ENCODE measurements at regions not wholly inside any gene's neighbourhood (a gene's known extent, or its start where the extent isn't known, plus 50 kb on each side); places are given as distances from the start of the nearest gene placed in this dataset.

- no peak for DNase-seq (ENCODE audit: low read depth)
- TF ChIP-seq, protein P1, sequence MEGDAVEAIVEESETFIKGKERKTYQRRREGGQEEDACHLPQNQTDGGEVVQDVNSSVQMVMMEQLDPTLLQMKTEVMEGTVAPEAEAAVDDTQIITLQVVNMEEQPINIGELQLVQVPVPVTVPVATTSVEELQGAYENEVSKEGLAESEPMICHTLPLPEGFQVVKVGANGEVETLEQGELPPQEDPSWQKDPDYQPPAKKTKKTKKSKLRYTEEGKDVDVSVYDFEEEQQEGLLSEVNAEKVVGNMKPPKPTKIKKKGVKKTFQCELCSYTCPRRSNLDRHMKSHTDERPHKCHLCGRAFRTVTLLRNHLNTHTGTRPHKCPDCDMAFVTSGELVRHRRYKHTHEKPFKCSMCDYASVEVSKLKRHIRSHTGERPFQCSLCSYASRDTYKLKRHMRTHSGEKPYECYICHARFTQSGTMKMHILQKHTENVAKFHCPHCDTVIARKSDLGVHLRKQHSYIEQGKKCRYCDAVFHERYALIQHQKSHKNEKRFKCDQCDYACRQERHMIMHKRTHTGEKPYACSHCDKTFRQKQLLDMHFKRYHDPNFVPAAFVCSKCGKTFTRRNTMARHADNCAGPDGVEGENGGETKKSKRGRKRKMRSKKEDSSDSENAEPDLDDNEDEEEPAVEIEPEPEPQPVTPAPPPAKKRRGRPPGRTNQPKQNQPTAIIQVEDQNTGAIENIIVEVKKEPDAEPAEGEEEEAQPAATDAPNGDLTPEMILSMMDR (IDR thresholded peaks at IDR 0.05; ENCODE audit: insufficient read depth, low read depth, low read length): no peak
These were observed 54.0 kb upstream of the RBFOX1 start for GRCh38 chr16:7278636-7279035.

GRCh38 chr16:7272567-7273158 is 60.0 kb upstream of the RBFOX1 start:
- no peak for DNase-seq (ENCODE audit: low read depth)
- H3K4me3 ChIP-seq (ENCODE audit: low read depth, low read length): no peak overlapping the region
- TF ChIP-seq, protein P1 (IDR thresholded peaks at IDR 0.05; ENCODE audit: insufficient read depth, low read depth, low read length): no peak

More at GRCh38 chr16:7278636-7279035, 54.0 kb upstream of the RBFOX1 start:
- no peak overlapping the region for H3K4me3 ChIP-seq (ENCODE audit: low read depth, low read length)

DNA sequence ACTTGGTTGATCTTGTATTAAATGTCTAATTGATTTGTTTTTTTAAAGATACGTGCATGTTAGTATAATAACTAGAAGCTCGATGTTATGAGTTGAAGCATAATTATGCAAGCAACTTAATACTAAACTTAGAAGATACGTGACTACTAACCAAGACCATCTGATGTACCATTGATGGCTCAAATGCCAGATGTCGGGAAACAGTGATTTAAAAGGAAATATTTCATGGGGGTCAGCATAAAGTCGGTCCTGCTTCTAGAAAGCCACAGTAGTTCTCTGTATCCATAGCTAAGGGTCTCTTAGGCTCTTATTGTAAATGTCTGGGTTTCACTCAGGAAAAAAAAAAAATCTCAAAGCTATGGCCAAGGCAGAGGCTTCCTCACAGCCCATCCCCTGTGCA is 61.2 kb upstream of the RBFOX1 start:
- DNase-seq (ENCODE audit: low read depth): no peak
- no peak overlapping the region for H3K4me3 ChIP-seq (ENCODE audit: low read depth, low read length)
- TF ChIP-seq, protein P1 (IDR thresholded peaks at IDR 0.05; ENCODE audit: insufficient read depth, low read depth, low read length): no peak

DNA sequence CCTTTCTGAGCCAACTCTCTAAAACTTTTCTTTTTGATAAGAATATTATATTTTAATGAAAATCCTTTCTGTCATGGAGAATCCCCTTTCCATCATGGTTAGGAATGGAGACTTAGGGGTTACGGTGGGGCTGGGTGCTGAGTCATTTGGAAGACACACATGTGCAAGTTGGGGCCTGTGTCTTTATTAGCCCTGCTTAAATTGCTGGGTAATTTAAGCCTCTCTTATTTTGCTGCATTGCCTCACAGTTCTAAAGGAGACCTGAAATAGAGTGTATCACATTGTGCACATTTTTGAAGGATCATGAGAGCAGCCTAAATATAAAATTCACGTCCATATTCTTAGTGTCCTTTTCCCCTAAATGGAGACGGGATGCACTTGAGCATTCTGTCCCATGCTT is 61.8 kb upstream of the RBFOX1 start:
- DNase-seq (ENCODE audit: low read depth): no peak
- H3K4me3 ChIP-seq (ENCODE audit: low read depth, low read length): no peak overlapping the region
- TF ChIP-seq, protein P1 (IDR thresholded peaks at IDR 0.05; ENCODE audit: insufficient read depth, low read depth, low read length): no peak

DNA sequence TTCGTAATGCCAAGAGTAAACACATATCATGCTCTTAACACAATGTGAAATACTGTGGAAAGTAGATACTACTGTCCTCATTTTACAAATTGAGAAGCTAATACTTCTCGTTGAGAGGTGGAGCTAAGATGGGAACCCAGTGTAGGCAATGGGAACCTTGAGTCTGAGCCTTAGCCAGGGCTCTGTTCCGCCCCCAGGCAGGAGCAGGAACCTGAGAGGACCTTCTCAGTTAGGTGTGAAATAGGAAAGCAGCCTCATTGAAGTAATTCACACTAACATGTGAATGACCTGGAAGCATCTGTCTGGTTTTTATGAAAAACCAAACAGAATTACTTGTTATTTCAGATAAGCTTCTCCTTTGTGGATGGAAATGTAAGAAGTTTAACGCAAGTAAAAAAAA is 62.6 kb upstream of the RBFOX1 start:
- TF ChIP-seq, protein P1 (IDR thresholded peaks at IDR 0.05; ENCODE audit: insufficient read depth, low read depth, low read length): no peak

DNA sequence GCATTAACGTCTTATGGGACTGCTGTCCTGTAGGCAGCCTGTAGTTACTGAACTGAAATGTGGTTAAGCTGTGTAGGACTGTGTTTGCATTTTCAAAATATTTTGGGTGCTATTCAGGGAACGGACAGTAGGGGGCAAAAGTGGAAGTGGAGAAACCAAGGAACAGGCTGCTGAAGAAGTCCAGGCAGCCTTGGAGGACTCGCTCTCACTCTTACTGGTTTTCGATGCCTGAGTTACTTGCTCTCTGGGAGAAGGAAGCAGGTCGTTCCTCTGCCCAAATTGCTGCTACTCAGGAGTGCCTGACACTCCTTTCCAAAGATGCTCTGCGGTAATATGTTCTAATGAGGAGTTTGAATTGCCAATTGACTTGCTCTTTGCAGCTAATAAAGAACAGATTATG is 64.5 kb upstream of the RBFOX1 start:
- H3K4me3 ChIP-seq (ENCODE audit: low read depth, low read length): no peak overlapping the region
- no peak for DNase-seq (ENCODE audit: low read depth)
- TF ChIP-seq, protein P1 (IDR thresholded peaks at IDR 0.05; ENCODE audit: insufficient read depth, low read depth, low read length): peak; percentile 22

More for the DNA sequence above, 62.6 kb upstream of the RBFOX1 start:
- DNase-seq (ENCODE audit: low read depth): no peak
- no peak overlapping the region for H3K4me3 ChIP-seq (ENCODE audit: low read depth, low read length)

DNA sequence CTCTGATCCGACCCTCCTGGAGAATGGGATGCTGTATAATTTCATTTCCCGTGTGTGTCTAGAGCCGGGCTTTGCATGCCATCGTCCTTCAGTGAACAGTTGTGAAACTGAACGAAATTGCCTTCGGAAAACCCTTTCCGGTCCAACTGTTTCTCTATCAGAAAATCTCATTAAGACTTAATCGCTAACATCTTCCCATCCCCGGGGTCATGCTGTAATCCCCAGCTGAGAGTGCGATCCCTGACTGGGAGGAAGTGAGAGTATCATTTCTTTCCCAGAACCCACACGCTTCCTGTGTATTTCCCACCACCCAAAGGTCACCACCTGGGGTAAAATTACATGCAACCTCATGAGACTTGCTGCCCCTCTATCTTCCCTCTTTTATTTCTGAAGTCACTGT is 75.6 kb upstream of the RBFOX1 start:
- H3K4me3 ChIP-seq (ENCODE audit: low read depth, low read length): no peak overlapping the region
- TF ChIP-seq, protein P1 (IDR thresholded peaks at IDR 0.05; ENCODE audit: insufficient read depth, low read depth, low read length): no peak
- no peak for DNase-seq (ENCODE audit: low read depth)

All from fibroblast of villous mesenchyme (primary cell).